GM12878 (cell line): ENCODE measurements at regions not wholly inside any gene's neighbourhood (a gene's known extent, or its start where the extent isn't known, plus 50 kb on each side); places are given as distances from the start of the nearest gene placed in this dataset.

Experiments
- ATAC-seq: fragments of 200-7000 bp; cut with Tn5 transposase; 3 replicates; pipeline ENCODE4 v1.9.1; 2020; ENCODE audit warnings: mild to moderate bottlenecking, moderate library complexity
- BruUV-seq: library from RNA; stranded (reverse); fragments of 400-500 nt; replicated peaks from 2 replicates; lab custom pipeline; 2021; lab: Mats Ljungman, UMichigan
- CTCF ChIA-PET: fragments of 300-600 bp; sonication (Branson Sonifier 250); formaldehyde crosslinking; extraction: SDS; loops from one replicate; lab custom pipeline; 2021; ENCODE audit warnings: inconsistent platforms; lab: Yijun Ruan, JAX
- POLR2A ChIA-PET: fragments of 350-600 bp; formaldehyde crosslinking; extraction: SDS; loops from one replicate; lab custom pipeline; 2021; ENCODE audit warnings: inconsistent platforms; lab: Charles Lee
- RAD21 ChIA-PET: fragments of 300-600 bp; sonication (Branson Sonifier 250); formaldehyde crosslinking; loops from one replicate; lab custom pipeline; 2023; ENCODE audit warnings: antibody characterized with exemption; ENCODE audit not compliant: unreplicated experiment; lab: Charles Lee
- SMC1A ChIA-PET: fragments of 300-600 bp; sonication (Branson Sonifier 250); formaldehyde crosslinking; loops from one replicate; lab custom pipeline; 2023; ENCODE audit not compliant: unreplicated experiment, uncharacterized antibody; lab: Charles Lee
- DNase-seq: peaks from one replicate; pipeline ENCODE4 v3.0.0-alpha.2; 2011; ENCODE audit warnings: low read depth, low spot score
- FAIRE-seq: peaks from 3 replicates; lab custom pipeline; 2011; peaks lifted over from hg19 to GRCh38; lab: Jason Lieb, UNC
- H2AFZ ChIP-seq: 2 replicates; pipeline ENCODE4 v1.6.0; 2011; ENCODE audit warnings: low read depth, low read length, control low read depth; ENCODE audit not compliant: control insufficient read depth
- H3K27ac ChIP-seq: 2 replicates; pipeline ENCODE4 v1.5.1; 2011; ENCODE audit warnings: control low read depth; ENCODE audit not compliant: control insufficient read depth, insufficient read depth
- H3K27me3 ChIP-seq, 2 experiments: replicated peaks in 1 of 2; 2 replicates each; pipeline versions ENCODE4 v1.6.0 to v1.6.1; 2011; ENCODE audit warnings: low read length in 1 of 2; ENCODE audit not compliant: control insufficient read depth in 2 of 2, insufficient read depth in 2 of 2
- H3K36me3 ChIP-seq, 2 experiments: 2 replicates each; pipeline ENCODE4 v1.5.1; 2011; ENCODE audit warnings: low read length in 1 of 2; ENCODE audit not compliant: control insufficient read depth in 2 of 2, insufficient read depth in 2 of 2
- H3K4me1 ChIP-seq: 2 replicates; pipeline ENCODE4 v1.6.1; 2011; ENCODE audit warnings: mild to moderate bottlenecking, low read length, moderate library complexity, mixed read lengths; ENCODE audit not compliant: control insufficient read depth, insufficient read depth
- H3K4me2 ChIP-seq: 2 replicates; pipeline ENCODE4 v1.6.0; 2011; ENCODE audit warnings: control low read depth; ENCODE audit not compliant: control insufficient read depth, insufficient read depth
- H3K4me3 ChIP-seq: fragments of 200-600 bp; sonication (generic); 2 replicates; pipeline ENCODE4 v1.5.1; 2016
- H3K79me2 ChIP-seq: 2 replicates; pipeline ENCODE4 v1.6.0; 2011; ENCODE audit warnings: low read length; ENCODE audit not compliant: control insufficient read depth, insufficient read depth
- H3K9ac ChIP-seq: 2 replicates; pipeline ENCODE4 v1.8.0; 2011; ENCODE audit warnings: low read length, control low read depth, mixed read lengths; ENCODE audit not compliant: control insufficient read depth, insufficient read depth
- H3K9me3 ChIP-seq: replicated peaks from 3 replicates; pipeline ENCODE4 v1.5.1; 2011; ENCODE audit warnings: mild to moderate bottlenecking, low read length; ENCODE audit not compliant: control insufficient read depth, insufficient read depth
- H4K20me1 ChIP-seq: 2 replicates; pipeline ENCODE4 v1.6.0; 2011; ENCODE audit not compliant: control insufficient read depth, insufficient read depth
- BCL11A ChIP-seq: IDR thresholded peaks from 2 replicates; pipeline ENCODE4 v1.6.1; 2011; ENCODE audit warnings: low read depth, low read length
- ETV6 ChIP-seq, 2 experiments: fragments of 450-650 bp in 1 of 2; IDR thresholded peaks in 1 of 2; conservative IDR thresholded peaks in 1 of 2; 2 replicates each; pipeline ENCODE4 v1.6.1; 2014; ENCODE audit warnings: antibody characterized with exemption in 1 of 2, borderline replicate concordance in 1 of 2, low read depth in 1 of 2, mild to moderate bottlenecking in 1 of 2, moderate library complexity in 1 of 2
- IRF3 ChIP-seq: fragments of 450-650 bp; IDR thresholded peaks from 2 replicates; pipeline ENCODE4 v1.6.1; 2014; ENCODE audit warnings: mild to moderate bottlenecking
- NFXL1 ChIP-seq: fragments of 450-650 bp; IDR thresholded peaks from 2 replicates; pipeline ENCODE4 v1.6.1; 2017; ENCODE audit warnings: antibody characterized with exemption, mild to moderate bottlenecking, borderline replicate concordance
- NFYA ChIP-seq: IDR thresholded peaks from 2 replicates; pipeline ENCODE4 v1.6.1; 2011; ENCODE audit warnings: low read depth, mild to moderate bottlenecking, low read length, improper control_type of control experiment, borderline replicate concordance
- PBX3 ChIP-seq: IDR thresholded peaks from 2 replicates; pipeline ENCODE4 v1.6.1; 2011; ENCODE audit warnings: mild to moderate bottlenecking, low read depth, low read length, moderate library complexity; ENCODE audit not compliant: insufficient replicate concordance
- RAD51 ChIP-seq: fragments of 450-650 bp; IDR thresholded peaks from 2 replicates; pipeline ENCODE4 v1.6.1; 2016; ENCODE audit warnings: moderate library complexity, mild to moderate bottlenecking, inconsistent platforms
- RELB ChIP-seq: fragments of 450-650 bp; IDR thresholded peaks from 2 replicates; pipeline ENCODE4 v1.6.1; 2017; ENCODE audit warnings: low read depth, mild to moderate bottlenecking, moderate library complexity
- SP1 ChIP-seq: IDR thresholded peaks from one replicate; pipeline ENCODE4 v1.6.1; 2011; ENCODE audit warnings: low read depth, low read length
- STAT3 ChIP-seq: IDR thresholded peaks from 2 replicates; pipeline ENCODE4 v1.6.1; 2011; ENCODE audit warnings: low read depth, low read length, improper control_type of control experiment
- TCF3 ChIP-seq: IDR thresholded peaks from 2 replicates; pipeline ENCODE4 v1.6.1; 2012; ENCODE audit warnings: low read depth, mild to moderate bottlenecking, low read length, borderline replicate concordance; ENCODE audit not compliant: insufficient read depth
- ZNF207 ChIP-seq: fragments of 450-650 bp; IDR thresholded peaks from 2 replicates; pipeline ENCODE4 v1.6.1; 2014; ENCODE audit warnings: antibody characterized with exemption, mild to moderate bottlenecking, borderline replicate concordance
- ZSCAN29 ChIP-seq: fragments of 450-650 bp; IDR thresholded peaks from 2 replicates; pipeline ENCODE4 v1.6.1; 2017; ENCODE audit warnings: mild to moderate bottlenecking, moderate library complexity
- WGBS: methylation state at CpG from one replicate; pipeline ENCODE4 v1.1.6; 2016; ENCODE audit warnings: low lambda C conversion rate; ENCODE audit not compliant: insufficient replicate concordance, insufficient coverage; ENCODE audit errors: missing lambda C conversion rate; 5-methylcytosine and 5-hydroxymethylcytosine counted together
- in situ Hi-C: fragments of 300-500 bp; cut with MboI; formaldehyde crosslinking; loops from 9 replicates; pipeline ENCODE4 v1.14.3; 2018; ENCODE audit warnings: mixed read lengths
- intact Hi-C: fragments of 100-400 bp; cut with micrococcal nuclease; formaldehyde crosslinking; loops from one replicate; pipeline ENCODE4 v1.14.2; 2022; ENCODE audit not compliant: unreplicated experiment
- TF ChIP-seq, protein P1 (sequence below): fragments of 450-650 bp; IDR thresholded peaks from 2 replicates; pipeline ENCODE4 v1.6.1; 2016; ENCODE audit warnings: mild to moderate bottlenecking

DNA sequence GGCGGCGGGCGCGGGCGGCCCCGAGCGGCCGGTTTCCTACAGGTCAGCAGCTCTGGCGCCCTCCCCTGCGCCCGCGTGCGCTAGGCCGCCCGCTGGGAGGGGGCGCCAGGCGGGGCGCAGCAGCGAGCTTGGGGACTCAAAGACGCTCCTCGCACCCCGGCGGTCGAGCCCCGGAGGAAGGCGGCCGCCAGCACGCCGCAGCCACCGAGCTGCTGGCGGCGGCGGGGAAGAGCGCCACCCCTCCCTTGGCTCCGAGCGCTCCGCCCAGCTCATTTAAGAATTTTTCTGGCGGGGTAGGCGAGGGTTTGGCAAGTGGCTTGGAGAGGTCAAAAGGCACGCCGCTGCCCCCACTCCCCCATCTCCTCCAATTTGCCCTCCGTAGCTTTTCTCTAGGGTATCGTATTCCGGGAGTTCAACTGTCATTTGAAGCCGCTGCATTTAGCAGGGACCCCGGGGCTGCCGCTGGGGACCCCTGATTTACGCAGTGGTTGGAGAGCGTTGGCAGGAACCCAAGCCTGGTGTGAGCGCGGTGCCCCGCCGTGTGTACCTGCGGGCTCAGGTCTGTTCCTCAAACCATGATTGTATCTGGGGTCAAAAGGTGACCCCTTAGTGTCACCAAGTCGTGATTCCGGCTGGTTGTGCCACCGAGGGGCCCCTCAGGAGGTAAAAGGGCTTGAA is 59.5 kb upstream of the GSE1 start (continued):
- TF ChIP-seq SP1, result no peak

- H4K20me1 ChIP-seq, result no peaks in the 10 kb centered on the region; the same call in 1 of the 2 replicates
- H3K27ac ChIP-seq, result peak overlapping the region; percentile 97
- peak overlapping the region; percentile 98 for H3K4me2 ChIP-seq
- POLR2A ChIA-PET, result interaction anchor here (1.2 to 3.4 kb wide), 7 partner anchors 10 to 107 kb away, joined by 3 to 34 read pairs (median 7); partner anchors contain the start of gene GSE1
- TSS peak; percentile 76 for BruUV-seq
- CTCF ChIA-PET, result interaction anchor here (0.6 to 6.0 kb wide), 16 partner anchors 9 to 897 kb away, joined by 3 to 49 read pairs (median 4); partner anchors contain the start of gene GSE1
- SMC1A ChIA-PET, result interaction anchor here (1.5 to 3.3 kb wide), 8 partner anchors 9 to 63 kb away, joined by 3 to 39 read pairs (median 8); partner anchors contain the start of gene GSE1
- DNase-seq, result peak; percentile 85
- under 1% methylated on average over 29 of the region's 49 CpGs for WGBS
- peak overlapping the region; percentile 83 for H3K9ac ChIP-seq
- in situ Hi-C loops, result loop anchor here (10.0 to 25.0 kb wide), 2 partner anchors 450 to 942 kb away; partner anchors contain the start of gene COTL1
- peaks cover 13% of the 10 kb centered on the region for H3K4me1 ChIP-seq
- no peaks in the 10 kb centered on the region for H3K9me3 ChIP-seq
- peak overlapping the region; percentile 95 for H3K4me3 ChIP-seq
- intact Hi-C loops, result loop anchor here (2.0 to 10.0 kb wide), 2 partner anchors 110 to 132 kb away; no protein-coding TSS in a partner anchor
- peak overlapping the region; percentile 72 for H2AFZ ChIP-seq
- RAD21 ChIA-PET, result interaction anchor here (0.7 to 3.9 kb wide), 16 partner anchors 9 to 439 kb away, joined by 3 to 47 read pairs (median 6); partner anchors contain the start of gene GSE1
- no peaks in the 10 kb centered on the region for H3K36me3 ChIP-seq
- H3K27me3 ChIP-seq, result no peaks in the 10 kb centered on the region
- peak; percentile 98 for FAIRE-seq
- peaks cover 46% of the 10 kb centered on the region for H3K79me2 ChIP-seq
- peak; percentile 76 for ATAC-seq
- TF ChIP-seq, protein P1, sequence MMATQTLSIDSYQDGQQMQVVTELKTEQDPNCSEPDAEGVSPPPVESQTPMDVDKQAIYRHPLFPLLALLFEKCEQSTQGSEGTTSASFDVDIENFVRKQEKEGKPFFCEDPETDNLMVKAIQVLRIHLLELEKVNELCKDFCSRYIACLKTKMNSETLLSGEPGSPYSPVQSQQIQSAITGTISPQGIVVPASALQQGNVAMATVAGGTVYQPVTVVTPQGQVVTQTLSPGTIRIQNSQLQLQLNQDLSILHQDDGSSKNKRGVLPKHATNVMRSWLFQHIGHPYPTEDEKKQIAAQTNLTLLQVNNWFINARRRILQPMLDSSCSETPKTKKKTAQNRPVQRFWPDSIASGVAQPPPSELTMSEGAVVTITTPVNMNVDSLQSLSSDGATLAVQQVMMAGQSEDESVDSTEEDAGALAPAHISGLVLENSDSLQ, result no peak
- TF ChIP-seq PBX3 (no peak), ZSCAN29 (no peak), ETV6 (conservative IDR thresholded peaks at IDR 0.05 in 1 of 2, IDR thresholded peaks at IDR 0.05 in 1 of 2; ENCODE audit: borderline replicate concordance in 1 of 2, low read depth in 1 of 2) (no peak), BCL11A (peak; percentile 57; the same call in 1 of the 2 replicates), RAD51 (peak; percentile 85), ZNF207 (0 out of 2 replicates have a peak, but pooled peaks have one; percentile 27), STAT3 (no peak), NFYA (no peak), NFXL1 (no peak), TCF3 (0 out of 2 replicates have a peak, but pooled peaks have one; percentile 22), RELB (peak; percentile 95), IRF3 (no peak)
Measured at GRCh38 chr16:85554114-85554888, 58.8 kb upstream of the GSE1 start.
